Activated CD4-positive, alpha-beta T cell treated with anti-CD3 and anti-CD28 coated beads for 48 hours (primary cell): ENCODE measurements at regions not wholly inside any gene's neighbourhood (a gene's known extent, or its start where the extent isn't known, plus 50 kb on each side); places are given as distances from the start of the nearest gene placed in this dataset.
"Not testable (repeated sequence)": the region's sequence is repeated elsewhere in the genome, so short reads cannot be mapped to it uniquely, and the experiment has no call there.

ENCODE experiments used
- DNase-seq: peaks from one replicate; pipeline ENCODE4 v3.0.0-alpha.2; 2020

- no peak for DNase-seq
Observed at GRCh38 chr2:149899390-149899789, 311.8 kb upstream of the MMADHC start.

GRCh38 chr2:149894760-149895159 lies 307.2 kb upstream of the MMADHC start:
- no peak for DNase-seq

- DNase-seq: no peak
Observed at GRCh38 chr2:149894226-149894625, 306.7 kb upstream of the MMADHC start.

- DNase-seq: no peak
Observed at GRCh38 chr2:149892563-149892962, 305.0 kb upstream of the MMADHC start.

- DNase-seq: no peak
Observed at GRCh38 chr2:149885946-149886345, 298.4 kb upstream of the MMADHC start.

- DNase-seq: no peak
Observed at GRCh38 chr2:149885468-149885867, 297.9 kb upstream of the MMADHC start.

- DNase-seq: no peak
Observed at GRCh38 chr2:149884871-149885270, 297.3 kb upstream of the MMADHC start.

GRCh38 chr2:149877913-149878312 lies 290.3 kb upstream of the MMADHC start:
- no peak for DNase-seq

- no peak for DNase-seq
Observed at GRCh38 chr2:149877074-149877473, 289.5 kb upstream of the MMADHC start.

- DNase-seq: no peak
Observed at GRCh38 chr2:149873936-149874335, 286.4 kb upstream of the MMADHC start.

- DNase-seq: no peak
Observed at GRCh38 chr2:149872638-149873150, 285.1 kb upstream of the MMADHC start.

GRCh38 chr2:149872041-149872440 lies 284.5 kb upstream of the MMADHC start:
- no peak for DNase-seq

GRCh38 chr2:149871091-149871885 lies 283.7 kb upstream of the MMADHC start:
- DNase-seq: no peak

GRCh38 chr2:149863227-149863626 lies 275.7 kb upstream of the MMADHC start:
- no peak for DNase-seq

- DNase-seq: no peak
Observed at GRCh38 chr2:149861034-149861433, 273.5 kb upstream of the MMADHC start.

GRCh38 chr2:149860276-149860921 lies 272.8 kb upstream of the MMADHC start:
- DNase-seq: no peak

- no peak for DNase-seq
Observed at GRCh38 chr2:149858901-149859634, 271.5 kb upstream of the MMADHC start.

GRCh38 chr2:149858216-149858615 lies 270.6 kb upstream of the MMADHC start:
- DNase-seq: no peak

GRCh38 chr2:149857344-149857743 lies 269.8 kb upstream of the MMADHC start:
- DNase-seq: no peak

GRCh38 chr2:149855859-149856258 lies 268.3 kb upstream of the MMADHC start:
- DNase-seq: not testable (repeated sequence)

GRCh38 chr2:149849591-149849990 lies 262.0 kb upstream of the MMADHC start:
- DNase-seq: no peak

- no peak for DNase-seq
Observed at GRCh38 chr2:149849136-149849535, 261.6 kb upstream of the MMADHC start.

GRCh38 chr2:149841396-149841795 lies 253.8 kb upstream of the MMADHC start:
- no peak for DNase-seq

- no peak for DNase-seq
Observed at GRCh38 chr2:149832324-149832723, 244.7 kb upstream of the MMADHC start.
